NB4 (cell line): ENCODE measurements at regions not wholly inside any gene's neighbourhood (a gene's known extent, or its start where the extent isn't known, plus 50 kb on each side); places are given as distances from the start of the nearest gene placed in this dataset.
"Not testable (repeated sequence)": the region's sequence is repeated elsewhere in the genome, so short reads cannot be mapped to it uniquely, and the experiment has no call there.

Experiments
- DNase-seq: peaks from one replicate; pipeline ENCODE4 v3.0.0; 2010; ENCODE audit warnings: low read depth
- H3K4me3 ChIP-seq: one replicate; pipeline ENCODE4 v1.5.1; 2011; ENCODE audit warnings: mild to moderate bottlenecking, low read depth, low read length, moderate library complexity
- CTCF ChIP-seq: IDR thresholded peaks from one replicate; pipeline ENCODE4 v1.5.1; 2012; ENCODE audit warnings: low read depth, low read length
- MAX ChIP-seq: IDR thresholded peaks from 2 replicates; pipeline ENCODE4 v1.6.1; 2011; ENCODE audit warnings: low read depth, low read length
- MYC ChIP-seq: IDR thresholded peaks from 2 replicates; pipeline ENCODE4 v1.6.1; 2011; ENCODE audit warnings: low read depth, low read length
- POLR2A ChIP-seq: IDR thresholded peaks from 2 replicates; pipeline ENCODE4 v1.6.1; 2011; ENCODE audit warnings: mild to moderate bottlenecking; ENCODE audit not compliant: insufficient read length; ENCODE audit errors: extremely low read depth

- no peak for DNase-seq
- TF ChIP-seq MAX (no peak), MYC (no peak), POLR2A (no peak), CTCF (no peak)
- no peak overlapping the region for H3K4me3 ChIP-seq
These were observed 682.6 kb downstream of the ZBBX start for GRCh38 chr3:166697495-166697894.

- TF ChIP-seq MYC (no peak), POLR2A (no peak), MAX (no peak), CTCF (no peak)
- DNase-seq = no peak
- no peak overlapping the region for H3K4me3 ChIP-seq
These were observed 684.0 kb downstream of the ZBBX start for GRCh38 chr3:166696103-166696502.

- TF ChIP-seq POLR2A (no peak), CTCF (no peak)
- H3K4me3 ChIP-seq = no peak overlapping the region
- no peak for DNase-seq
These were observed 691.4 kb downstream of the ZBBX start for GRCh38 chr3:166688665-166689064.

GRCh38 chr3:166685246-166685645 is 694.9 kb downstream of the ZBBX start:
- DNase-seq = no peak
- TF ChIP-seq POLR2A (no peak), MAX (no peak), CTCF (no peak), MYC (no peak)
- H3K4me3 ChIP-seq = no peak overlapping the region

- not testable (repeated sequence) for DNase-seq, H3K4me3 ChIP-seq
These were observed 696.0 kb downstream of the ZBBX start for GRCh38 chr3:166684077-166684476.

- no peak overlapping the region for H3K4me3 ChIP-seq
- DNase-seq = no peak
- TF ChIP-seq MAX = no peak
- no peak for TF ChIP-seq CTCF
- TF ChIP-seq MYC = no peak
- TF ChIP-seq POLR2A = no peak
These were observed 710.3 kb downstream of the ZBBX start for GRCh38 chr3:166669781-166670180.

- TF ChIP-seq CTCF (no peak), MAX (no peak), MYC (no peak), POLR2A (no peak)
- H3K4me3 ChIP-seq = no peak overlapping the region
- DNase-seq = no peak
These were observed 716.9 kb downstream of the ZBBX start for GRCh38 chr3:166663194-166663593.
